Sciatic nerve (tissue), 2 donors: ENCODE measurements at regions not wholly inside any gene's neighbourhood (a gene's known extent, or its start where the extent isn't known, plus 50 kb on each side); places are given as distances from the start of the nearest gene placed in this dataset.

Experiments
- ATAC-seq: fragments of 200-7000 bp; cut with Tn5 transposase; one replicate; pipeline ENCODE4 v1.9.1; 2020; ENCODE audit warnings: mild to moderate bottlenecking, moderate library complexity
- DNase-seq: peaks from one replicate; pipeline ENCODE4 v3.0.0-alpha.2; 2020; ENCODE audit warnings: low spot score
- intact Hi-C: fragments of 100-400 bp; cut with DNase I; formaldehyde crosslinking; loops from one replicate; pipeline ENCODE4 v1.14.2; 2022
- donor health status: DM: no; HTN: no; CAD: no.
- donor health status: DM: no; HTN: no; CAD: no.

GRCh38 chr9:105967797-105968196 lies 273.5 kb downstream of the TMEM38B start:
- DNase-seq (no peak), ATAC-seq (no peak)
- intact Hi-C loops: no loop called here

- ATAC-seq (no peak), DNase-seq (no peak)
- intact Hi-C loops: no loop called here
Measured at GRCh38 chr9:105968811-105969466, 274.6 kb downstream of the TMEM38B start.

GRCh38 chr9:105969636-105970035 lies 275.3 kb downstream of the TMEM38B start:
- DNase-seq: no peak
- intact Hi-C loops: no loop called here
- ATAC-seq: no peak

GRCh38 chr9:105971986-105972385 lies 277.6 kb downstream of the TMEM38B start:
- peak; percentile 63 for ATAC-seq
- no peak for DNase-seq
- intact Hi-C loops: no loop called here

- DNase-seq (no peak), ATAC-seq (peak; percentile 82)
- intact Hi-C loops: no loop called here
Measured at GRCh38 chr9:105972466-105973204, 278.3 kb downstream of the TMEM38B start.

GRCh38 chr9:105973951-105974351 lies 279.6 kb downstream of the TMEM38B start:
- ATAC-seq: peak; percentile 73
- no peak for DNase-seq
- intact Hi-C loops: no loop called here

GRCh38 chr9:105975886-105976645 lies 281.7 kb downstream of the TMEM38B start:
- no peak for DNase-seq
- intact Hi-C loops: no loop called here
- no peak for ATAC-seq

GRCh38 chr9:105978336-105978735 lies 284.0 kb downstream of the TMEM38B start:
- ATAC-seq (peak; percentile 59), DNase-seq (no peak)
- intact Hi-C loops: no loop called here

- ATAC-seq: no peak
- intact Hi-C loops: no loop called here
- DNase-seq: no peak
Measured at GRCh38 chr9:105978826-105979225, 284.5 kb downstream of the TMEM38B start.

GRCh38 chr9:105979290-105979689 lies 284.9 kb downstream of the TMEM38B start:
- DNase-seq (no peak), ATAC-seq (no peak)
- intact Hi-C loops: no loop called here

- no peak for ATAC-seq
- no peak for DNase-seq
- intact Hi-C loops: no loop called here
Measured at GRCh38 chr9:105984714-105985113, 290.4 kb downstream of the TMEM38B start.

- ATAC-seq: no peak
- intact Hi-C loops: no loop called here
- DNase-seq: no peak
Measured at GRCh38 chr9:105993116-105993854, 298.9 kb downstream of the TMEM38B start.

GRCh38 chr9:105993921-105994715 lies 299.8 kb downstream of the TMEM38B start:
- intact Hi-C loops: no loop called here
- ATAC-seq (no peak), DNase-seq (no peak)

- DNase-seq (no peak), ATAC-seq (peak; percentile 83)
- intact Hi-C loops: no loop called here
Measured at GRCh38 chr9:105994970-105995369, 300.6 kb downstream of the TMEM38B start.

- DNase-seq (no peak), ATAC-seq (no peak)
- intact Hi-C loops: no loop called here
Measured at GRCh38 chr9:106017198-106017740, 322.9 kb downstream of the TMEM38B start.

GRCh38 chr9:106019039-106019680 lies 324.8 kb downstream of the TMEM38B start:
- no peak for DNase-seq
- intact Hi-C loops: no loop called here
- ATAC-seq: peak; percentile 45

GRCh38 chr9:106019702-106020101 lies 325.4 kb downstream of the TMEM38B start:
- ATAC-seq (no peak), DNase-seq (no peak)
- intact Hi-C loops: no loop called here

GRCh38 chr9:106020186-106020585 lies 325.8 kb downstream of the TMEM38B start:
- intact Hi-C loops: no loop called here
- ATAC-seq (no peak), DNase-seq (no peak)
